Fibroblast of skin of abdomen (primary cell): ENCODE measurements at regions not wholly inside any gene's neighbourhood (a gene's known extent, or its start where the extent isn't known, plus 50 kb on each side); places are given as distances from the start of the nearest gene placed in this dataset.
"Not testable (repeated sequence)": the region's sequence is repeated elsewhere in the genome, so short reads cannot be mapped to it uniquely, and the experiment has no call there.

Experiments
- DNase-seq: peaks from one replicate; pipeline ENCODE4 v3.0.0-alpha.2; 2013

DNA sequence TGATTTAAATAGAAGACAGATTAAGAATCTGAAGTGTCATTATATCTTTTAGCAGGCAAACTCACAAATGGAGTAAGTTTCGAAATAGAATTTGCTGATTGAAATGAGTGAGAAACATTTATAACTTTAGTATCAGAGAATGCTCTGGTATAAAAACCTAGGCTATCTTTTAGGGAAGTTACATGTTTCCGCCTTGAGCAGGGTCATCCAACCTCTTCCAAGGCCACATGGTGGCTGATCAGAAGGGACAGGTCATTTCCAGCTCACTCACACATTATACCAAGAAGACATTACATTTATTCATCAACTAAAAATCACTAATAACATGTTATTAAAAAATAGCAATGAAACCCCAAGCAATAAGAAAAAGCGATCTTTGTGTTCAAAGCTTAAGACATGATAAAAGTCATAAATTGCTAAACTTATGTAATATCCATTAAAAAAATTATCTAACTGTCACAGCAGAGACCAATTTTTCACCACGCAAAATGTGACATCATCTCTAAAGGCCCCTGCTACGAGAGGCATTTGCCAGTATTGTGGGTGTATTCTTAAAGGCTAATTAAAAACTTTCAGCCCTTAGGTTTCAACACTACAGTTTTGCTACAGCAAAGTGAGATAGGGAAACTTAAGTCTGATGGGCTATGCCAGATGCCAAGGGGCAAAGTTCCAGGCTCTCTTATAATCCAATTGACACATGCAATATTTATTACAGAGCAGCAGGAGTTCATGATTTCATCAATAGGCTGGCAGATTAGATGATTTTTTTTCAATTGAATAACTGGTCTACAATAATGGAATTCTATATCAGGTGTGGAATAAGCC, 240.4 kb upstream of the TBL1XR1 start:
- no peak for DNase-seq

DNA sequence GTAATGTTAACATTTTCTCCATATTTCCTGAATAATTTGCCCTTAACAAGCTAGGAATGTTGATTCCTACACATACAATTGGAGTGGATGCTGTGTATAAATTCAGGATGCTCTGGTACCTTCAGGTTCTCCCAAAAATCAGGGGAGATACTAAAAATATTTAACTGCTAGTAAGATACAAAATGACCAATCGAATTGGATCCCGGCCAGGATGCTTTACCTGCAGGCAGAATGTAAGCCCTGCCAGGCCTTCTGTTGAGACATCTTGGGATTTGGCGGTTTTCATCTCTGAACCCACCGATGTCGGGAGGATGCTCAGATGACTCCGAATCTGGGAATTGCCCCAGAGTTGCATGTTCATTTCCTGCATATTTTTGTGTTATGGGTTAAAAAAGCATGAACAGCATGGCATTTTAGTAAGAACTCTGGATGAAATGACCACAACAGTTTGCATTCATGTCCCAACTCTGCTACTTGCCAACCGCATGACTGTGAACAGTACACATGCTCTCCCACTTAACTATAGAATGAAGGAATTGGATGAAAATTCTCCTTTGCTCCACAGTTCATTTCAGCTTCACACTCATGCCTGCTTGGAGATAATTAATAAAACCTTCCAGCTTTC, 241.4 kb upstream of the TBL1XR1 start:
- no peak for DNase-seq

DNA sequence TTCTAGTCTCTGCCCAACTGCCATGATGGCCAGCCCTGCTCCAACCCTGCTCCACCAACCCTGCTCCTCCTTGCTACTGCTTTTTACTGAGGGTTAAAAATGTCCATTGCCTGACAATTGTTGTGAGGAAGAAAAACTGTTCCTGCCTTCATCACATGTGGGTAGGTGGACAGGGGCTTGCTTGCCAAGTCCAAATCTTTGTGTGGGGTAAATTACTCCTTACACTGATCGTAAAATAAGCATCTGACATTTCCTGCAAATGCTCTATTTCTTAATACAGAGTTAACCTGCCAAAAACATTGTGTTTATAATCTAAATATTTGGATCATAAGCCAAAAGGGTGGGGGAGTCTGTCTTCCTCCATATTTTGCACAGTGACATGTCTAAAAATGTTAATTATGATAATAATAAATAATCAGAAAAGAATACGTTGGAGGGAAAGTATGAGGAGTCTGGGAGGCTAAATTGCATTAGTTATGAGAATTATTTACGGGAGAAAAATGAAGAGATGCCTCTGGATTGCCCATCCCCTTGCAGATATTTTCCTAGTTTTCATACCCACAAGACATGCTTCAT, 242.5 kb upstream of the TBL1XR1 start:
- DNase-seq, result peak; percentile 72

DNA sequence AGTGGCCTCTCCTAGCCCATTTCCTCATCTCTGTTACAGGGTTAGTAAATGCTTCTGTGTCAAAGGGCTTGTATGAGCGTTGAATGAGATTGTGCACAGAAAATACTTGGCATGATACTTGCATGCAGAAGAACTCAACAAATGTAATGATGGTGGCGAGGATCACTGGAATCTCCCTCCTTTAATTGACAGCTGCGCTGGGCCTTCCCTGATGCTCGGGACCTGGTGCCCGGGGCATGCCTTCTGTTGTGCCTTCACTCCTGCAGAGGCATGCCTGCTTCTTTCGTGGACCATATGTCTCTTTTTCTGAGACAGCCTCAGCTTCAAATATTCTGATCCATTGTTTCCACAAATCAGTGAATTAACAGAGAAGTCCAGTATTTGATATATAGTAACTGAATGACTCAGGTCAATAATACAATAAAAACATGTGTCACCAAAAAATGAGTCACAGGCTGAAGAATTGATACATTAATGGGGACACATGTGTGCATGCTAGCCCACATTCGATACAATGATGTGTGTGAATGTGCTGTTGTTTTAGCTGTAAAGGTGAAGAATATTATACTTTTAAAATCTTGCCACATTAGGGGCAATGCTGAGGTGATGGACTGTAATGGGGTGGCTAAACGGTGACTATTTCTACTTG, 243.3 kb upstream of the TBL1XR1 start:
- DNase-seq, result no peak

DNA sequence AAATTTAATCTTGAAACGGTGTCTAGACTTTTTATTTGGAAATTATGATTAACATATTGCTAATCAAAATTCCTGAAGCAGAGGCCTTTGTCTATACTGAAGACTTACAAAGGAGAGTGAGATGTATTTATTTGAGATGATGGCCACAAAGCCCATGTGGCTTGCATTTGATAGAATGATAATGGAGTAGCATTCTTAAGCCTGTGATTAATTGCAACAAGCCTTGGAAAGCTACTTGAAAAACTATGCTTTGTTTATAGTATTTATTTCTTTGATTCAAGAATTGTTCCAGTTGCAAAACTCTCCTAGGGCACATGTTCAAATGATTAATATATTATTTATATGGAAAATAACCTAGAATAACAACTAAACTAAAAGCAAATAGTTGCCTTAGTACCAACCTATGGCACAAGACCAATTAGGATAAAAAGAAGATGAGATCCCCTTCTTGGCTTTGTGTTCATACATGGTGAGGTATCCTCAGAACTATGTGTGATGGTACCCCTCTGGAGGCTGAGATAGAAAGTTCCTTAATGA, 244.1 kb upstream of the TBL1XR1 start:
- peak; percentile 72 for DNase-seq

DNA sequence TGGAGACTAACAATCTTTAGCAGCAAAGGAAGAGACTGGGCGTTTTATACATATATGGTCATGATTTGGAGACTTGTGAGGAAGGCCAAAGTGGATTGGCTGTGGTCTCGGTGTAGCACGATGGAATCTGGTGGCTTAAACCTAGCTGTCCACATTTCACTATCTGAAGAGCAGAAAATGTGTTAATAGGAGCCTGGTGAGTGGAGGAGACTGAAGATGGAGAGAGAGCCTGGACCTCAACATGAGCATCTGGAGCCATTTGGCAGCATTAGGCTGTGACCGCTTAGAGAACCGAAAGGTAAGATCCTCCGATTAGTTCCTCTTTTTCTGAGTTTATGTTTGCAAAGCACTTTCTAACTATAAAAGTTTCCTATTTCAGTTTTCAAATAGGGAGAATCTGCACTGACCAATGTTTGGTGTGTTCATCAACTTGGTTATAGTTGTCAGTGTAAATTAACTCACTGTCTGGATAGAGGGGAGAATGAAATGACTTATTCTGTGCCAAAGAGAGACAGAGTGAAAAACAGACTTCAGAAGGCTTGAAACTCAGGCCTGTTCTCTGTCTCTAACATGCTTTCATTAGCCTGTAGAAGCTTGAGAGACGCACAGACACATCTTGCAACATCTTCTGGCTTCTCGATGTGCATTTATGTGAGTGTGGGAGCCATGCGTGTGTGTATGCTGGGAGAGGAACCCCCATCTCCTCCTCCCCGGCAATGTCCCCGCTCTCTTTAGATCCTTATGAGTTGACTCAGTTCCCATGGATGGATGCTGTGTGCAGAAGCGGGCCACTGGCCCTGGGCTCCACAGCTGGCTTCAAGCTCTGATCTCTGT, 244.7 kb upstream of the TBL1XR1 start:
- DNase-seq, result peak; percentile 47

DNA sequence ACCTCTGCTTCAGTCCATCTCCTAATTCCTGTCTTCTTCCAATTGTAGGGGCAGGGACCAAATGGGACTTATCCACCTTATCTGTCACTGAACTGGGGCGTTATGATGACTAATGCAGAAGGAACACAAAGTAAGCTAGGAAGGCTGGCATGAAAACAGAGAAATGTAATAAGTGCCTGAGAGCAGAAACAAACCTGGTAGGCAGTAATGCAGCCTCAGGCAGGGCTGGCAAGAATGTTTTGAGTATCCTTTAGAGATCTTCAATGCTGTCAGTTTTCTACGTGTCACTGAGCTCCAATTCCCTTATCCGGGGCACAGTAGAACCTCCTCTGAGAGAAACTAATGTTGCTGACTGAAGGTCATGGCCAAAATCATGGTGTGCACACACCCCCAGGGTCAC, 246.2 kb upstream of the TBL1XR1 start:
- no peak for DNase-seq

DNA sequence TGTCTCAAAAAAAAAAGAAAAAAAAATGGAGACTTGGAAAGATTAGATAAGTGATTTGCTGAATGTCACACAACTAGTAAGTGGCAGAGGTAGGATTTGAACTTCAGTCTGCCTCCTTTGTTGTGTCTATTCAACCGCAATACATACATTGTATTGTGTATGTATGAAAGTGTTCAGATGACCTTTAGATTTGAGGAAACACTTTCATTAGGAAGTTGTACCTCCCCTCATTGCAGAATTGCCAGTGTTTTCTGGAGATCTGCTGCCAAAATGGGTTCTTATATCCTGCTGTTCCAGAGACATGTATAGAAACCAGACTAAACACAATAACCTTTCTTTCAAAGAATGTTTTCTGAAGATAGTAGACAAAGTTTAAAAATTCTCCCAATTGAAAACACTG, 247.4 kb upstream of the TBL1XR1 start:
- DNase-seq, result no peak

DNA sequence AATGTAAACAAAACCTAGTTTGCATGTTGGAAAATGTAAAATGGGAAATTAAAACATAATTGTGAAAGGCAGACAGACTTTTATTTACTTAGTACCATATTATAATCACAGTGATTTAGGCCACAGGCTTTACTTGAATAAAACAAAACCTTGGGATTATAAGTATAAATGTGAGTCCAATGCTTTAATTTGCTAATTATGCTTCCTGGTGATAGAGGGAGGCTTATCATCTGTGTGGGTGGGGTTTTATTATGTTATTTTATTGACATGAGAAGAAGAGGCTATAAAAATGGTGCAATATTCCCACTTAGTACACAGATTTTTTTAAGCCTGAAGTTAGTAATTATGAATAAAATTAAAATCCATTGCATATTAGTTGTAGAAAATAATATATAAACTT, 248.3 kb upstream of the TBL1XR1 start:
- no peak for DNase-seq

DNA sequence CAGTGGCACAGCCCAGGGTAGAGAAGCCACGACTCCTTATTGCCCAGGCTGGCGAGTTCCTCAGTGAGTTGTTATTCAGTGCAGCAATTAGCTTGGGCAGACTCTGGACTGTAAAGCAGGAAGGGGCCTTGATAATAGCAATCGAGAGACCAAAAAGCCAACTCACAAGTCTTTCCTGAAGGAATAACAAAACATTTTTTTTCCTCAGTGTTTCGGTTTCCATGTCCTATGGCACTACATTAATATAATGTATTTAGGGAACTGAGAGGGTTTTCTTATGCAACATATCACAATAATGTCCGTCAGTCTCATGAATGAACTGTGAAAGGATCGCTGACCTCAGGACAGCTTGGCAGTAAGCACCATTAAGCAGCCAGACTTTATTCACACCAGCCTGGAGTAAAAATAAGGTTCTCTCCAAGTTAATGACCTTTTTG, 248.9 kb upstream of the TBL1XR1 start:
- DNase-seq, result no peak

DNA sequence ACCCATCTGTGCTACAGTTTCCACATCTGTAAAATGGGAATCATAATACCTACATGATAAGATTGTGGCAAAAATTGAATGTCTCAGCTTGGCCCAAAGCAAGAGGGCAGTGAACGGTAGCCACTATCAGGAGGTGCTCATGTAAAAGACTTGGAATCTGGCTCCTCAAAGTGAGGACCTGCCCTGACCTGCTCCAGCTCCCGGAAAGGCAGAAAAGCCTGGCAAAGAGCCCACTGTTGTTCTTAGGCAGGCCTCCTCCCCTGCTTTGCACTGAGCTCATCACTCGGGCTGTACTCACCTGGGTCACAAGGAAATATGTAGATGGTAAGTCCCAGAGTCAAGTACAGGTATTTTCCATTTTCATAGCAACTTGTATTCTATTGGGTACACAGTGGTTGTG, 250.7 kb upstream of the TBL1XR1 start:
- no peak for DNase-seq

DNA sequence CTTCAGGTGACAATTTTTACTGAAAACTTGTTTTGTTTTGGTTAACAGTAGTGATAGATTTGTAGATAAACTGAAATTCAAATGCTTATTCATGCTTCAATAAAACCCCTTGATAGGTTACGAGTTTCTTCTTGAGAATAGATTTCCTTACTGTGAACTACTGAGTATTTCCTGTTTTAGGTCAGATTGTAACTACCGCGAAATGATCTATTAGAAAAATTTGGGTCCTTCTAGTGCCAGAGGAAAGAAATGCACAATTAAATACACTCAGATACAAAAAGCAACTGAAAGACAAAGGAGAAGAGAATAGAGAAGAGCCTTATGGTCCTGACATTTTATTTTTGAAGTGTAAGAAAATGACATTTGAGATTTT, 251.7 kb upstream of the TBL1XR1 start:
- no peak for DNase-seq

DNA sequence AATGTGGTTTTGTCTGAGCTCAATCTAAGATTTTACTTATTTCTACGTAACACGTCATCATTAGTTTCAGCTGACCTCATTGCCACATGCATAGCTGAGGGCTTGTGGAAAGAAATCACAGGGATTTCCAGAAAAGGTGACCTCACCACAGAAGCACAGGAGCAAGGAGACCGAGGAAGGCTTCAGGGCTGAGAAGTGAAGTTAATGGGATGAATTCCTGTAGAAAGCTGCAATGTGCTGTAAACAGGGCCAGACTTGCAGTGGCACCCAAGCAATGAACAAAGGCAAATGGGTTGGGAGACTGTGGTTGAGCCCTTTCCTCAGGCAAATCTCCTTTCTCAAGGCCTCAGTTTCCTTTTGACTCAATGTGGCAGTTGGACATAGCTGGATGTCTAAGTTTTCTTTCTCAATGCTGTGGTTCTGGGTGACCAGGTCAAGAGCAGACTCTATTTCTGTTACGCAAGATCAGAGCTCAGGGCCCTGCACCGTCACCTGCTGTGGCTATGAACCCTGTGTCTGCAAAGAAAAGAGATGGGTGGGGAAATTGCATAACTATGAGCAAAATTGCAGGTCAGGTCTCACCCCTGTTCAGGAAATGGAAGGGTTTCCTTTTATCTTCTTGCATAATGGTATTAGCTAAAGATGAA, 252.2 kb upstream of the TBL1XR1 start:
- peak; percentile 76 for DNase-seq

DNA sequence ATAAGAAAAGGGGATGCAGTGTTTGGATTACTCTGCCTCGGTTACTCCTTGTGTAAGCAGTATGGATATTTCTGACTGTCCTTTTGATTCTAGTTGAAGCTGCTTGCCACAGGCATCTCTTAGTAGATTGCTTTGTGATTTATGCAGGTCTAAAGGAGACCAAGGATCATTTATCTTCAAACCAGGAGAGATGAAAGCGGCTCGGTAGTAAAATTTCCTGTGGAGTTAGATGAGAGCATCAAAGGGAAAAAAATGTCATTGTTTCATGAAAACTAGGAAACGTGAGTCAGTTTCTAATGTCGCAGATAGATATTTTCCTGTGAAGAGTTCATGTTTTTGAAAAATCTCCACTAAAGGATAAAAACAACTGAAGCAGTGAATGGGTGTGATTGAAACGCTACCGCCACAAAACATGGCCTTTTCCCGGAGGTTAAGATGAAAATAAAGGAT, 254.0 kb upstream of the TBL1XR1 start:
- peak; percentile 74 for DNase-seq

DNA sequence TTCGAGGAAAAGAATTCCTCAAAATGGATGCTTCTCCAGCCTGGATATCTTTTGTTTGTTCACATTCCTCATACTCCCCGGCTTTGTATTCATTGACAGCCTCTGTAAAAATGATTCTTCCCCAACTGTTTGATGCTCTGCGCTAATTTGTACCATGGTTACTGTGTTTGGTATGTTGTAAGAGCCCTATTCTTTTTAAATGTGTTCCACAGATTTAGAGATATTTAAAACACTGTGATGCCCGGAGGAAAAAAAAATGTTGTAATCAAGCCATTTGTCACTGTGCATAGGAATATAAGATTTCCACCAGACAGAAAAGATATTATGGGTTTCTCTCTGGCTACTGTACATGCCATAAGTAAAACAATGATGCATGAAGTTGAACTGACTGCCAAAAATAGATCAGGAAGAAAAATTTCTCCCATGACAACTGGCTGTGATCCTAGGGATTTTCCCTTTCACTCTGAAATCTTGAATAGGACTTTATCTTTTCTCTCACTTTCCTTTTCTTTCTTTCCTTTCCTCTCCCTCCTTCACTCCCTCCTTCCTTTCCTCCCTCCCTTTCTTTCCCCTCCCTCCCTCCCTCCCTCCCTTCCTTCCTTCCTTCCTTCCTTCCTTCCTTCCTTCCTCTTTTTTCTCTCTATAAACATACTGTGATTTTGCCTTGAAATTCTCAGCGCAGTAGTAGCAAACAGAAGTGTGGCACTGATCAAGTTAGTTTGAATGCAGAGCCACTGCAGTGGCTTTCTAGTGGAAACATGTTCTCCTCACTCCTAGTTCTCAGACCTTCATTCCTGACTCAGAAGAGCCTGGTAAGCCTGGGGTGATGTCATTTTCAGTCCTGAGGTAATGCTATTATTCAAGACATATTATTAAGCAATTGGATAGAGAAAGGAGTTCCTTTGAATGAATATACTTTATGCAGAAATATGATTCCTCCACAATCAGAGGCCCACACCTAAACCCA, 254.9 kb upstream of the TBL1XR1 start:
- DNase-seq, result peak; percentile 87

DNA sequence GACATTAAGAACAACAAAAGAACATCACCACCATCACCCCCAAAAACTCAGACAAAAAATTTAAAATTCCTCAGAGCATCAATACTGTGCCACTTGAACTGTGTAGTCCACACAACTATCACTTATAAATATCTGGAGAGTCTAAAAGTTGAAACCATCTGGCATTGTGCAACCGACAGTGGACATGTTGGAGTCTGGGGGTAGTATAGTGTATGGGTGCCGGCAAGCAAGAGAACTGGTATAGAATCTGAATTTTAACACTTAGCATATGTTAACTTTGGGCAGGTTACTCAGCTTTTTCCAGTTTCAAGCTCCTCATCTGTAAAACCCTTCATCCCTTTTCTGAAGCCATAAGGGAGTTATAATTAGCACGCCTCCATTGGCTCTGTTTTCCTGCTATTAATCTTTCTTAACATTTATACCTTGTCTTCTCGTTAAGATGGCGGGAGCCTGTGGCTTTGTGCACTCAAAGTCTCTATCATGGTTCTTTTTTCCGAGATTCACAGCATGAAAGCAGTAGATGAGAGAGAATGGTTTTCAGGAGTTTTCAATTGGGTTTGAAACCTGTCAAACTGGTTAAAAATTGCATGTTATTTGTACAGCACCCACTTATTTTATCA, 255.7 kb upstream of the TBL1XR1 start:
- DNase-seq, result peak; percentile 50

DNA sequence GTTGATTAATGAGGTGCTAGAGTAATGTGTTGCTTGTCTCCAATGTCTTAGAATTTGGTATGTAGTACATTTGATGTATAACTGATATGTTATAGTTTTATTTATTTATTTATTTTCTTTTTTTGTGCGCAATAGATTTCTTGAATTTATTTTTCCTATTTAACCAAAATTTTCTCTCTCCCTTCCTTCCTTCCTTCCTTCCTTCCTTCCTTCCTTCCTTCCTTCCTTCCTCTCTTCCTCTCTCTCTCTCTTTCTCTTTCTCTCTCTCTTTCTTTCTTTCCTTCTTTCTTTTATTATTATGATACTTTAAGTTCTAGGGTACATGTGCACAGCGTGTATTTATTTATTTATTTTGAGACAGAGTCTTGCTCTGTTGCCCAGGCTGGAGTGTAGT, 256.2 kb upstream of the TBL1XR1 start:
- DNase-seq, result no peak

DNA sequence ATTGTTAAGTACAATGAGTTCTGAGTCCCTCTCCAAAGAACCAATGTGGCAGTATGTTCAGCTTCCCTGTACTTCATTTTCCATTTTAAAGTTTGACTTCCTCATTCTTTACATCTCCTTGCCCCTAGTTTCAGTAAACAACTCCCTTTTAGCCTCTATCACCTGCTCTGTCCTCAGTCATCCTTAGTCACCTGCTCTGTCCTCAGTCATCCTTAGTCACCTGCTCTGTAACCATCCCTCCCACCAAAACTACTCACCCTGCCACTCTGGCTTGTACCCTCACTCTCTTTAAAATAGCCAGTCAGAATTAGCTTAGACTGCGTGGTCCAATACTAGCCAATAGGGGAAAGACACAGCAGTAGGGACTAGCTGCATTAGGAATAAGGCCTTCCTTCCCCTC, 259.9 kb upstream of the TBL1XR1 start:
- not testable (repeated sequence) for DNase-seq

DNA sequence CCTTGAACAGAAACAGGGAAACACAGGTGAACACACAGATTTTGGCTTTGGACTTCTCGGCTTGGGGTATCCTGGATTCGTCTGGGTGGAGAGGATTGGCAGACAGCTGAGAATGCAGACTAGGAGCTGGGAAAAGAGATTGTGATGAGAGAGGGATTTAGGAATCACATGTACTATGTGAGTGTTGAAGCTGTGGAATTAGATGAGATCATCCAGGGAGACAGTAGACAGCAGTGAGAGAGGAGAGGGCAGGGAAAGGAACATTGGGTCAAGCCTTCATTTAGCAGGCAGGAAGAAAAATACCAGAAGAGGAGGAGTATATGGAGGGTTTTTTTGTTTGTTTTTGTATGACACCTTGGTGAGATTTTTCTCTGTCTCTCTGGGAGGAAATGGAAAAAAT, 262.1 kb upstream of the TBL1XR1 start:
- peak; percentile 83 for DNase-seq

DNA sequence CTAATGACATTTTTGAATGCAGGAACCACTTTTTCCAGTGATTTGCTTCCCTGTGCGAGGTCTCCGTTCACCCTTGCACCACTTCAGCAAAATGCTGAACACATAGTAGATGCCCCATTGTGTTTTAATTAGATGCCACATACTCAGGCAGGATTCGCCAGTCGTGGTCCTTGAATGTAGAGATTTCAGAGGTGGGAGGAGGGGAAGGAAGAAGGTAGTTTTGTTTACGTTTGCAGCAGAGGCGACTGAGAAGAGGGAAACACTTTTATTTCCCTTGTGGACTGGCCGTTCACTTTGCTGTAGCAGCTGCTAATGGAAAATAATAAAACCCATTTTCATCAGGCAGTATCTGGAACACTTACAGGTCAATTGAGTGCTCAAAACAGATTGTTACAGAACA, 262.8 kb upstream of the TBL1XR1 start:
- DNase-seq, result no peak
